ENCODE measurements at regions not wholly inside any gene's neighbourhood (a gene's known extent, or its start where the extent isn't known, plus 50 kb on each side); places are given as distances from the start of the nearest gene placed in this dataset.

DNA sequence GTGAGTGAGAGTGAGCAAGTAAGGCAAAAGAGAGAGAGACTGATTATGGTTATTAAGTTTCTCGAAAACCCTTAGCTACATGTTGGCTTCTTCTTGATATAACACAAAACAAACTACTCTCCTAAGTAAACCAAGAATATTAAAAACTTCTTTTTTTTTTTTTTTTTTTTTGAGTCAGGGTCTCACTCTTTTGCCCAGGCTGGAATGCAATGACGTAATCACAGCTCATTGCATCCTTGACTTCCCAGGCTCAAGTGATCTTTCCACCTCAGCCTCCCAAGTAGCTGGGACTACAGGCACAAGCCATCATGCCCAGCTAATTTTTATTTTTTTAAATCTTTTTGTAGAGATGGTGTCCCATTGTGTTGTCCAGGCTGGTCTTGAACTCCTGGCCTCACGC is 102.2 kb upstream of the IL6 start:
- TF ChIP-seq, protein P1, sequence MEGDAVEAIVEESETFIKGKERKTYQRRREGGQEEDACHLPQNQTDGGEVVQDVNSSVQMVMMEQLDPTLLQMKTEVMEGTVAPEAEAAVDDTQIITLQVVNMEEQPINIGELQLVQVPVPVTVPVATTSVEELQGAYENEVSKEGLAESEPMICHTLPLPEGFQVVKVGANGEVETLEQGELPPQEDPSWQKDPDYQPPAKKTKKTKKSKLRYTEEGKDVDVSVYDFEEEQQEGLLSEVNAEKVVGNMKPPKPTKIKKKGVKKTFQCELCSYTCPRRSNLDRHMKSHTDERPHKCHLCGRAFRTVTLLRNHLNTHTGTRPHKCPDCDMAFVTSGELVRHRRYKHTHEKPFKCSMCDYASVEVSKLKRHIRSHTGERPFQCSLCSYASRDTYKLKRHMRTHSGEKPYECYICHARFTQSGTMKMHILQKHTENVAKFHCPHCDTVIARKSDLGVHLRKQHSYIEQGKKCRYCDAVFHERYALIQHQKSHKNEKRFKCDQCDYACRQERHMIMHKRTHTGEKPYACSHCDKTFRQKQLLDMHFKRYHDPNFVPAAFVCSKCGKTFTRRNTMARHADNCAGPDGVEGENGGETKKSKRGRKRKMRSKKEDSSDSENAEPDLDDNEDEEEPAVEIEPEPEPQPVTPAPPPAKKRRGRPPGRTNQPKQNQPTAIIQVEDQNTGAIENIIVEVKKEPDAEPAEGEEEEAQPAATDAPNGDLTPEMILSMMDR (conservative IDR thresholded peaks at IDR 0.05), result no peak
- TF ChIP-seq EZH2 (IDR thresholded peaks at IDR 0.05; ENCODE audit: low read depth), result no peak
